Prostate gland (tissue), 2 donors: ENCODE measurements at regions not wholly inside any gene's neighbourhood (a gene's known extent, or its start where the extent isn't known, plus 50 kb on each side); places are given as distances from the start of the nearest gene placed in this dataset.

Experiments
- CTCF ChIP-seq, 4 experiments: fragments of 200-600 bp in 2 of 4; fragments of 450-650 bp in 2 of 4; sonication (generic) in 2 of 4; IDR thresholded peaks; 1 replicate in 3 of 4; 2 replicates in 1 of 4; pipeline ENCODE4 v1.5.1; 2016 to 2019; ENCODE audit warnings: antibody characterized with exemption in 4 of 4, mild to moderate bottlenecking in 2 of 4, moderate library complexity in 2 of 4
- POLR2A ChIP-seq: fragments of 450-650 bp; IDR thresholded peaks from one replicate; pipeline ENCODE4 v1.6.1; 2016; ENCODE audit warnings: antibody characterized with exemption, mild to moderate bottlenecking
- POLR2AphosphoS5 ChIP-seq: sonication (generic); formaldehyde crosslinking; IDR thresholded peaks from one replicate; pipeline ENCODE4 v1.6.1; 2017; ENCODE audit warnings: antibody characterized with exemption

- TF ChIP-seq POLR2A (no peak), CTCF (IDR thresholded peaks at IDR 0.05) (no peak), POLR2AphosphoS5 (no peak)
These were observed 179.1 kb downstream of the LRIG3 start for GRCh38 chr12:58741226-58741625.
